ENCODE measurements at regions not wholly inside any gene's neighbourhood (a gene's known extent, or its start where the extent isn't known, plus 50 kb on each side); places are given as distances from the start of the nearest gene placed in this dataset.
"Not testable (repeated sequence)": the region's sequence is repeated elsewhere in the genome, so short reads cannot be mapped to it uniquely, and the experiment has no call there.

- Mint-ChIP-seq H3K4me3 (no peak overlapping the region), H3K4me1 (peaks cover 41 to 52% (median 48%) of the 10 kb centered on the region in 3 donors), H3K9me3 (no peaks in the 10 kb centered on the region), H3K27me3 (peaks cover 19 to 38% of the 10 kb centered on the region in 2 donors), H3K27ac (no peak overlapping the region), H3K36me3 (no peaks in the 10 kb centered on the region)
- peaks cover 20 to 64% of the 10 kb centered on the region in 2 experiments for H3K4me1 ChIP-seq (ENCODE audit: control insufficient read depth in 1 of 2, extremely low read depth in 1 of 2, insufficient read depth in 2 of 2, low read length in 2 of 2)
- ChIA-PET CTCF (no interaction called here), POLR2A (no interaction called here)
- H3K36me3 ChIP-seq (ENCODE audit: control insufficient read depth in 2 of 2, extremely low read depth in 1 of 2, insufficient read depth in 1 of 2, low read length in 1 of 2), result no peaks in the 10 kb centered on the region
- ATAC-seq (replicated peaks in 1 of 4) (no peak), DNase-seq (no peak)
- peaks cover 2 to 54% of the 10 kb centered on the region in 2 experiments for H3K27me3 ChIP-seq (replicated peaks in 1 of 2; ENCODE audit: control insufficient read depth in 2 of 2, extremely low read depth in 1 of 2, insufficient read depth in 2 of 2, low read length in 1 of 2)
- no peak overlapping the region for H3K4me3 ChIP-seq (ENCODE audit: control insufficient read depth in 1 of 2, extremely low read depth in 1 of 2, low read length in 1 of 2)
- no peaks in the 10 kb centered on the region for H3K9me3 ChIP-seq
- WGBS (ENCODE audit: insufficient coverage), result 64% methylated on average over 64 of the region's 75 CpGs
- no peak overlapping the region for H3K27ac ChIP-seq (ENCODE audit: low read length)
Observed at GRCh38 chr15:22258009-22258397, 177.7 kb downstream of the OR4M2 start.

- POLR2A ChIA-PET, result no interaction called here
Observed at GRCh38 chr15:22258398-22259150, 178.2 kb downstream of the OR4M2 start.

GRCh38 chr15:22259151-22259750, 178.9 kb downstream of the OR4M2 start:
- H3K4me3 Mint-ChIP-seq, result peak overlapping the region in 1 of 3 donors; percentile 66
- 92% methylated on average over 26 of the region's 37 CpGs for WGBS (ENCODE audit: insufficient coverage)
- peaks cover 15 to 31% of the 10 kb centered on the region in 2 donors for H3K27me3 Mint-ChIP-seq

More at GRCh38 chr15:22258398-22259150, 178.2 kb downstream of the OR4M2 start:
- Histone ChIP-seq H3K36me3 (ENCODE audit: control insufficient read depth in 2 of 2, extremely low read depth in 1 of 2, insufficient read depth in 1 of 2, low read length in 1 of 2) (no peaks in the 10 kb centered on the region), H3K4me3 (ENCODE audit: control insufficient read depth in 1 of 2, extremely low read depth in 1 of 2, low read length in 1 of 2) (peak overlapping the region; percentile 6 to 17), H3K27ac (ENCODE audit: low read length) (no peak overlapping the region), H3K9me3 (no peaks in the 10 kb centered on the region), H3K27me3 (replicated peaks in 1 of 2; ENCODE audit: control insufficient read depth in 2 of 2, extremely low read depth in 1 of 2, insufficient read depth in 2 of 2, low read length in 1 of 2) (peaks cover 2 to 49% of the 10 kb centered on the region in 2 experiments), H3K4me1 (ENCODE audit: control insufficient read depth in 1 of 2, extremely low read depth in 1 of 2, insufficient read depth in 2 of 2, low read length in 2 of 2) (peaks cover 20 to 61% of the 10 kb centered on the region in 2 experiments)
- Mint-ChIP-seq H3K9me3 (no peaks in the 10 kb centered on the region), H3K4me3 (no peak overlapping the region), H3K27me3 (peaks cover 19 to 38% of the 10 kb centered on the region in 2 donors), H3K27ac (no peak overlapping the region), H3K36me3 (no peaks in the 10 kb centered on the region), H3K4me1 (peaks cover 37 to 47% (median 42%) of the 10 kb centered on the region in 3 donors)
- CTCF ChIA-PET, result no interaction called here
- no peak for DNase-seq
- WGBS (ENCODE audit: insufficient coverage), result 80% methylated on average over 51 of the region's 59 CpGs
- ATAC-seq (replicated peaks in 1 of 4), result peak in 1 of 4 experiments; percentile 11

GRCh38 chr15:22259881-22260421, 179.6 kb downstream of the OR4M2 start:
- WGBS (ENCODE audit: insufficient coverage), result 38% methylated on average over 6 of the region's 7 CpGs
- H3K27ac Mint-ChIP-seq, result peak overlapping the region; percentile 77 to 82
- no peaks in the 10 kb centered on the region for H3K9me3 Mint-ChIP-seq
- peak in 1 of 35 experiments; percentile 43 for DNase-seq
- peaks cover 24 to 34% (median 28%) of the 10 kb centered on the region in 3 donors for H3K4me1 Mint-ChIP-seq
- peak in 3 of 4 experiments; percentile 28 to 80 (median 51) for ATAC-seq (replicated peaks in 1 of 4)
- H3K4me3 Mint-ChIP-seq, result peak overlapping the region; percentile 34 to 66 (median 54)
- Histone ChIP-seq H3K27me3 (replicated peaks in 1 of 2; ENCODE audit: control insufficient read depth in 2 of 2, extremely low read depth in 1 of 2, insufficient read depth in 2 of 2, low read length in 1 of 2) (peaks cover 2 to 40% of the 10 kb centered on the region in 2 experiments), H3K4me3 (ENCODE audit: control insufficient read depth in 1 of 2, extremely low read depth in 1 of 2, low read length in 1 of 2) (no peak overlapping the region), H3K4me1 (ENCODE audit: control insufficient read depth in 1 of 2, extremely low read depth in 1 of 2, insufficient read depth in 2 of 2, low read length in 2 of 2) (peaks cover 20 to 54% of the 10 kb centered on the region in 2 experiments), H3K27ac (ENCODE audit: low read length) (peak overlapping the region; percentile 41), H3K9me3 (no peaks in the 10 kb centered on the region), H3K36me3 (ENCODE audit: control insufficient read depth in 2 of 2, extremely low read depth in 1 of 2, insufficient read depth in 1 of 2, low read length in 1 of 2) (no peaks in the 10 kb centered on the region)
- ChIA-PET CTCF (interaction anchor here (0.5 to 1.0 kb wide), 3 partner anchors 35 to 1903 kb away, joined by 3 read pairs; no protein-coding TSS in a partner anchor), POLR2A (interaction anchor here in 1 of 2 donors (0.7 kb wide), 1 partner anchor 16 kb away, joined by 4 read pairs; no protein-coding TSS in a partner anchor)
- H3K36me3 Mint-ChIP-seq, result no peaks in the 10 kb centered on the region
- peaks cover 14 to 25% of the 10 kb centered on the region in 2 donors for H3K27me3 Mint-ChIP-seq

More at GRCh38 chr15:22259151-22259750, 178.9 kb downstream of the OR4M2 start:
- DNase-seq; POLR2A ChIA-PET; CTCF ChIA-PET; H3K36me3 ChIP-seq (ENCODE audit: control insufficient read depth in 2 of 2, extremely low read depth in 1 of 2, insufficient read depth in 1 of 2, low read length in 1 of 2); H3K4me3 ChIP-seq (ENCODE audit: control insufficient read depth in 1 of 2, extremely low read depth in 1 of 2, low read length in 1 of 2); H3K9me3 ChIP-seq; H3K36me3 Mint-ChIP-seq; ATAC-seq (replicated peaks in 1 of 4); H3K9me3 Mint-ChIP-seq: not testable (repeated sequence)
- Mint-ChIP-seq H3K4me1 (peaks cover 30 to 41% (median 35%) of the 10 kb centered on the region in 3 donors), H3K27ac (peak overlapping the region in 1 of 2 donors; percentile 24)
- peaks cover 20 to 61% of the 10 kb centered on the region in 2 experiments for H3K4me1 ChIP-seq (ENCODE audit: control insufficient read depth in 1 of 2, extremely low read depth in 1 of 2, insufficient read depth in 2 of 2, low read length in 2 of 2)
- peaks cover 2 to 44% of the 10 kb centered on the region in 2 experiments for H3K27me3 ChIP-seq (replicated peaks in 1 of 2; ENCODE audit: control insufficient read depth in 2 of 2, extremely low read depth in 1 of 2, insufficient read depth in 2 of 2, low read length in 1 of 2)
- peak overlapping the region; percentile 41 for H3K27ac ChIP-seq (ENCODE audit: low read length)

GRCh38 chr15:22262613-22263020, 182.3 kb downstream of the OR4M2 start:
- ATAC-seq (replicated peaks in 1 of 4), result peak in 3 of 4 experiments; percentile 32 to 49 (median 38)
- ChIA-PET POLR2A (no interaction called here), CTCF (no interaction called here)
- H3K27ac Mint-ChIP-seq, result no peak overlapping the region
- Histone ChIP-seq H3K36me3 (ENCODE audit: control insufficient read depth in 2 of 2, extremely low read depth in 1 of 2, insufficient read depth in 1 of 2, low read length in 1 of 2) (no peaks in the 10 kb centered on the region), H3K4me1 (ENCODE audit: control insufficient read depth in 1 of 2, extremely low read depth in 1 of 2, insufficient read depth in 2 of 2, low read length in 2 of 2) (peaks cover 20 to 59% of the 10 kb centered on the region in 2 experiments), H3K4me3 (ENCODE audit: control insufficient read depth in 1 of 2, extremely low read depth in 1 of 2, low read length in 1 of 2) (peak overlapping the region in 1 of 2 donors; percentile 16), H3K9me3 (no peaks in the 10 kb centered on the region), H3K27me3 (replicated peaks in 1 of 2; ENCODE audit: control insufficient read depth in 2 of 2, extremely low read depth in 1 of 2, insufficient read depth in 2 of 2, low read length in 1 of 2) (peaks cover 2 to 19% of the 10 kb centered on the region in 2 experiments), H3K27ac (ENCODE audit: low read length) (peak overlapping the region; percentile 68)
- H3K9me3 Mint-ChIP-seq, result no peaks in the 10 kb centered on the region
- DNase-seq, result peak in 23 of 35 experiments; percentile 23 to 62 (median 38)
- 75% methylated on average over 13 of the region's 13 CpGs for WGBS (ENCODE audit: insufficient coverage)
- peaks cover 21 to 25% (median 23%) of the 10 kb centered on the region in 3 donors for H3K4me1 Mint-ChIP-seq
- peaks cover 2 to 8% of the 10 kb centered on the region in 2 donors for H3K27me3 Mint-ChIP-seq
- no peak overlapping the region for H3K4me3 Mint-ChIP-seq
- H3K36me3 Mint-ChIP-seq, result no peaks in the 10 kb centered on the region

GRCh38 chr15:22263738-22264137, 183.4 kb downstream of the OR4M2 start:
- H3K4me3 ChIP-seq (ENCODE audit: control insufficient read depth in 1 of 2, extremely low read depth in 1 of 2, low read length in 1 of 2), result no peak overlapping the region
- CTCF ChIA-PET, result interaction anchor here in 1 of 2 donors (0.7 kb wide), 1 partner anchor 1909 kb away, joined by 3 read pairs; no protein-coding TSS in a partner anchor
- peak in 1 of 35 experiments; percentile 42 for DNase-seq
- H3K27ac ChIP-seq (ENCODE audit: low read length), result peak overlapping the region; percentile 68
- ATAC-seq (replicated peaks in 1 of 4), result peak in 2 of 4 experiments; percentile 9 to 20
- Mint-ChIP-seq H3K27me3 (peaks cover 2 to 8% of the 10 kb centered on the region in 2 donors), H3K27ac (no peak overlapping the region), H3K9me3 (no peaks in the 10 kb centered on the region), H3K4me3 (no peak overlapping the region), H3K4me1 (peaks cover 21 to 25% (median 22%) of the 10 kb centered on the region in 3 donors), H3K36me3 (no peaks in the 10 kb centered on the region)
- no peaks in the 10 kb centered on the region for H3K9me3 ChIP-seq
- peaks cover 20 to 69% of the 10 kb centered on the region in 2 experiments for H3K4me1 ChIP-seq (ENCODE audit: control insufficient read depth in 1 of 2, extremely low read depth in 1 of 2, insufficient read depth in 2 of 2, low read length in 2 of 2)
- POLR2A ChIA-PET, result no interaction called here
- H3K36me3 ChIP-seq (ENCODE audit: control insufficient read depth in 2 of 2, extremely low read depth in 1 of 2, insufficient read depth in 1 of 2, low read length in 1 of 2), result no peaks in the 10 kb centered on the region
- WGBS (ENCODE audit: insufficient coverage), result 86% methylated on average over 5 of the region's 5 CpGs
- H3K27me3 ChIP-seq (replicated peaks in 1 of 2; ENCODE audit: control insufficient read depth in 2 of 2, extremely low read depth in 1 of 2, insufficient read depth in 2 of 2, low read length in 1 of 2), result peaks cover 2 to 20% of the 10 kb centered on the region in 2 experiments
